ENCODE measurements at regions not wholly inside any gene's neighbourhood (a gene's known extent, or its start where the extent isn't known, plus 50 kb on each side); places are given as distances from the start of the nearest gene placed in this dataset.

DNA sequence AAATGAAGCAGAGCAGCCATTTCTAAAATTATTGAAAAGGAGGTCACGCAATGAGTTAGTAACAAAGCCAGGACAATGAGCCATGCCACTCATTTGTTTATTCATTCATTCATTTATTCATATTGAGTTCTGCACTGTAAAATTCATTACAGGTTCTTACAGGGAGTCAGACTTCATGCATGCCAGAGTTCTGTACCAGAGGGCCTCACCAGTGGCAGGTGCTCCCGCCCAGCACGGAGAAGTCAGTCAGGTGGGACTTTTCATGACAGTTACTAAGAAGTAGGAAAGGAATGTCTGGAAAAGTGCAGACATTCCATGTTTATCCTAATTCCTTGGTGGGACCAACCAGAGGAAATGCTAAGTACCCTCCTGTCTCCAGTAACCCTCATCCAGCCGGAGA is 217.5 kb upstream of the BLID start:
- no peaks in the 10 kb centered on the region for H3K9me3 ChIP-seq
- no peak overlapping the region for H3K4me3 ChIP-seq
- H3K27ac ChIP-seq = no peak overlapping the region
- intact Hi-C loops (cut with DNase I) = no loop called here
- H3K4me1 ChIP-seq = no peaks in the 10 kb centered on the region
- no peak for TF ChIP-seq POLR2A (IDR thresholded peaks at IDR 0.05)
- TF ChIP-seq, protein P1, sequence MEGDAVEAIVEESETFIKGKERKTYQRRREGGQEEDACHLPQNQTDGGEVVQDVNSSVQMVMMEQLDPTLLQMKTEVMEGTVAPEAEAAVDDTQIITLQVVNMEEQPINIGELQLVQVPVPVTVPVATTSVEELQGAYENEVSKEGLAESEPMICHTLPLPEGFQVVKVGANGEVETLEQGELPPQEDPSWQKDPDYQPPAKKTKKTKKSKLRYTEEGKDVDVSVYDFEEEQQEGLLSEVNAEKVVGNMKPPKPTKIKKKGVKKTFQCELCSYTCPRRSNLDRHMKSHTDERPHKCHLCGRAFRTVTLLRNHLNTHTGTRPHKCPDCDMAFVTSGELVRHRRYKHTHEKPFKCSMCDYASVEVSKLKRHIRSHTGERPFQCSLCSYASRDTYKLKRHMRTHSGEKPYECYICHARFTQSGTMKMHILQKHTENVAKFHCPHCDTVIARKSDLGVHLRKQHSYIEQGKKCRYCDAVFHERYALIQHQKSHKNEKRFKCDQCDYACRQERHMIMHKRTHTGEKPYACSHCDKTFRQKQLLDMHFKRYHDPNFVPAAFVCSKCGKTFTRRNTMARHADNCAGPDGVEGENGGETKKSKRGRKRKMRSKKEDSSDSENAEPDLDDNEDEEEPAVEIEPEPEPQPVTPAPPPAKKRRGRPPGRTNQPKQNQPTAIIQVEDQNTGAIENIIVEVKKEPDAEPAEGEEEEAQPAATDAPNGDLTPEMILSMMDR (IDR thresholded peaks at IDR 0.05) = no peak
- TF ChIP-seq EP300 (IDR thresholded peaks at IDR 0.05) = no peak
- no peak for TF ChIP-seq POLR2AphosphoS5 (IDR thresholded peaks at IDR 0.05)
- DNase-seq = no peak
- H3K27me3 ChIP-seq = no peaks in the 10 kb centered on the region
- H3K36me3 ChIP-seq = no peaks in the 10 kb centered on the region
- 91 to 96% methylated on average over 4 of the region's 4 CpGs for WGBS, 2 donors

DNA sequence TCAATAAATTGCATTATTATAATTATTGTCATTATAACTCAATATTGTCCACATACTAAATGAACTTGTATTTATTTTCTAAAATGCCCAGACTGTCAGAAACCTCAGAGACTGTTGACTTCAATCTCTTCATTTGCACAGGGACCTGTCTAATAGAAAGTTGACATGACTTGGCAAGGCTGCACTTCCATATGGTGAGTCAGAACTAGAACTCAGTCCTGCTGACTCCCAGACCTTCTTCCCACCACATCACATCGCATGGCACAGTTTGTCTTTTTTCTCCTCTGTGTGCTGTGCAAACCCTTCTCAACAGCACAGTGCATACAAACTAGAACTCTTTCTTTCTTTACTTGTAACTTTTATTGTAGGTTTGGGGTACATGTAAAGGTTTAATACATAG is 215.1 kb upstream of the BLID start:
- Histone ChIP-seq H3K9me3 (no peaks in the 10 kb centered on the region), H3K4me3 (no peak overlapping the region), H3K27ac (no peak overlapping the region), H3K36me3 (no peaks in the 10 kb centered on the region), H3K27me3 (no peaks in the 10 kb centered on the region), H3K4me1 (no peaks in the 10 kb centered on the region)
- WGBS, 2 donors = 82 to 93% methylated on average over 1 of the region's 1 CpG
- no peak for DNase-seq
- intact Hi-C loops (cut with DNase I) = no loop called here
- no peak for TF ChIP-seq EP300 (IDR thresholded peaks at IDR 0.05)
- no peak for TF ChIP-seq POLR2AphosphoS5 (IDR thresholded peaks at IDR 0.05)
- TF ChIP-seq, protein P1 (IDR thresholded peaks at IDR 0.05) = no peak
- no peak for TF ChIP-seq POLR2A (IDR thresholded peaks at IDR 0.05)

DNA sequence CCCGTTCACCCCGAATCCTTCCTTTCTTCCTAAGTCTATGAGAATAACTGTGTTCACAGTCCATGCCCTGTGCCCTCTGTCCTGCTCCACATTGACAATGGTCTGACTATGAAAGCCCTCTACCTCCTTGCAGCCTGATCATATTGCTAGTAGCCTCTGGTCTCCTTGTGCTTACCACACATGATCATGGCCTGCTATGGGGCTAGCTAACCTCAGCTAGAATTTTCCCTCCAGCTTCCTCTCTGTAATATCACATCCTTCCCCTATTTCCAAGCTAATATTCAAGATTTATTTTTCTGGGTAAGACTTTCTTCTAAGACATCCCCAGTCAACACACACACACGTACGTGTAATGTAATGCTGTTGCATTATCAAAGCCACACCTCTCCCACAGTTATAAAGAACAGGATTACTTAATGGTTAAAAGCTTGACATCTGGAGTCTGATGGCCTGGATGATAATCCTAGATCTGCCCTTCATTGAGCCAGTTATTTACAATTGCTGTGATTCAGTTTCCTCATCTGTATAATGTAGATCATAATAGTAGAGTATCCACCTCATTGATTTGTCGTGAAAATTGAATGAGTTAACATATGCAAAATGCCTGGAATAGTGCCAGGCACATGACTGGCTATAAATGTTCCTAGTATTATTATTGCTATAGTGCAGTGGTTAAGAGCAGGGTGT is 214.4 kb upstream of the BLID start:
- TF ChIP-seq POLR2A (IDR thresholded peaks at IDR 0.05) = no peak
- TF ChIP-seq EP300 (IDR thresholded peaks at IDR 0.05) = no peak
- TF ChIP-seq, protein P1 (IDR thresholded peaks at IDR 0.05) = no peak
- TF ChIP-seq POLR2AphosphoS5 (IDR thresholded peaks at IDR 0.05) = no peak
- Histone ChIP-seq H3K4me1 (no peaks in the 10 kb centered on the region), H3K9me3 (no peaks in the 10 kb centered on the region), H3K4me3 (no peak overlapping the region), H3K36me3 (no peaks in the 10 kb centered on the region), H3K27ac (no peak overlapping the region), H3K27me3 (no peaks in the 10 kb centered on the region)
- no peak for DNase-seq
- WGBS, 2 donors = 80 to 82% methylated on average over 5 of the region's 5 CpGs
- intact Hi-C loops (cut with DNase I) = no loop called here

DNA sequence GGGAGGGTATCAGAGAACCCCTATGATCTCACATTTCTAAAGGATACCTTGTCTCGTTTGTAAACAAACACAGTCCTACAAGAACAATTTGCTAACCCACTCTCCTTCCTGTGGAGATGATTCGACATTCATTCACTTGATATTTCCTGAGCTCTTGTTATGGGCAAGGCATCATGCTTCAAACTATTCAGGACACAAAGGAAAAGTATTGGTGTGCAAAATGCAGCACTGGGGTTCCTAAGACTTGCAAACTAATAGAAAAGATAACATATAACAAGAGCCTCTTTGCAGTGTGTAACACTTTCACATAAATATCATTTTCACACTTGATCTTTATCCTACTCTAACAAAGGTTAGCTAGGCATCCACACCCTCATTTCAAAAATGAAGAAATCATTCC is 211.5 kb upstream of the BLID start:
- DNase-seq = no peak
- no peaks in the 10 kb centered on the region for H3K4me1 ChIP-seq
- WGBS, 2 donors = 40 to 63% methylated on average over 2 of the region's 2 CpGs
- H3K36me3 ChIP-seq = no peaks in the 10 kb centered on the region
- intact Hi-C loops (cut with DNase I) = no loop called here
- no peaks in the 10 kb centered on the region for H3K9me3 ChIP-seq
- H3K27me3 ChIP-seq = no peaks in the 10 kb centered on the region
- TF ChIP-seq POLR2AphosphoS5 (IDR thresholded peaks at IDR 0.05) = no peak
- TF ChIP-seq, protein P1 (IDR thresholded peaks at IDR 0.05) = no peak
- TF ChIP-seq EP300 (IDR thresholded peaks at IDR 0.05) = no peak
- no peak for TF ChIP-seq POLR2A (IDR thresholded peaks at IDR 0.05)
- no peak overlapping the region for H3K4me3 ChIP-seq
- H3K27ac ChIP-seq = no peak overlapping the region
